Endometrium (tissue), 2 donors: ENCODE measurements at regions not wholly inside any gene's neighbourhood (a gene's known extent, or its start where the extent isn't known, plus 50 kb on each side); places are given as distances from the start of the nearest gene placed in this dataset.
"Not testable (repeated sequence)": the region's sequence is repeated elsewhere in the genome, so short reads cannot be mapped to it uniquely, and the experiment has no call there.

Source experiments
- FAIRE-seq: peaks from 2 replicates; lab custom pipeline; 2012; peaks lifted over from hg19 to GRCh38; lab: Jason Lieb, UNC
- donor health status: control.
- donor health status: control.

DNA sequence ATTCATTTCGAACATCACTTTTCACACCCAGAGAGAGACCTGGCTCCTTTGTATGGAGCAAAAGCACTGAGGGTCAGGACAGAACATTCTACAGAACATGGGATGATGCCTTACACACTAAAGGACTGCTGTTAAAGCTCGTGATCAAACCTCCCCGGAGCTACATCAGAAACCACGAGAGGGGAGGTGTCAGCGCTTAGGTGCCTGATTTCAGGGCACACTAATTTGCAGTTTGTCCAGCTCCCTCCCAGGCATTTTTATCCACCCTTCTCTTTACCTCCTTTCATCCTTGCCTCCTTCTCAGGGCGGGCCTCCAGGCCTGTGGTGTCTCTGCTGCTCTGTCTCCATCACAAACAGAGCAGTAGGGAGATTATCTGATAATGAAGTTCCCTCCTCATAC, 127.5 kb downstream of the VPREB1 start:
- no peak for FAIRE-seq

DNA sequence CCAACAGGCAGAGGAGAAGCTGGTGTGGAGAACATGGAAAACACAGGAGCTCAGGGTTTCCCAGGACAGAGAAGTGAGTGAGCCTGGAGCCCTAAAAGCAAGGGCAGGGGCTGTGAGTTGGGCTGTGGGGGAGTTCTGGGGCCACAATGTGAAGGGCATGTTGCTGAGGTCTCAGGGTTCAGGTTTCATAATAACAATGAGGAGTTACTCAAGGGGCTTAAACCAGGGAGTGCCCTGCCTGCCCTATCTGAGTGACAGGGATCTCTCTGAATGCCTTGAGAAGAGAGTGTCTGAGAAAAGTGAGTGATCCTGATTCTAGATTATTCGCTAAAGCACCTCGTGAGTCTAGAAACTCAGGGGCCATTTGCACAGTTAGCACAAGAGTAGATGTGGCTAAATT, 129.6 kb downstream of the VPREB1 start:
- FAIRE-seq, result no peak

DNA sequence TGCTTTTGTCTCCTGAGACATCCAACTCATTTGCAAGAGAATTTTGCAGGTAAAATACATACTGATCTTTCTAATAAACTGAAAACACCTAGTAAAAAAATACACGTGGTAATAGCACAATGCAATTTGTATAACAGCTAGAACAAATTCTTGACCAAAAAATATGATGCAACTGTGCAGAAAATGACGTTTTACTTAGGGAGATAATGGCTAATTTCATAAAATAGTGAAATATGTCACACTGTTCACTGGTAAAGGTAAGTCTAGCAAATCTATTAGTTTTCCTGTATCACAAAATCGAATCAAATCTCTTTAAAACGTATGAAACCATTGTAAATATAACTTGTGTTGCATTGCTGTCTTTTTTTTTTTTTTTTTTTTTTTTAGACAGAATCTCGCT, 130.0 kb downstream of the VPREB1 start:
- FAIRE-seq, result no peak

DNA sequence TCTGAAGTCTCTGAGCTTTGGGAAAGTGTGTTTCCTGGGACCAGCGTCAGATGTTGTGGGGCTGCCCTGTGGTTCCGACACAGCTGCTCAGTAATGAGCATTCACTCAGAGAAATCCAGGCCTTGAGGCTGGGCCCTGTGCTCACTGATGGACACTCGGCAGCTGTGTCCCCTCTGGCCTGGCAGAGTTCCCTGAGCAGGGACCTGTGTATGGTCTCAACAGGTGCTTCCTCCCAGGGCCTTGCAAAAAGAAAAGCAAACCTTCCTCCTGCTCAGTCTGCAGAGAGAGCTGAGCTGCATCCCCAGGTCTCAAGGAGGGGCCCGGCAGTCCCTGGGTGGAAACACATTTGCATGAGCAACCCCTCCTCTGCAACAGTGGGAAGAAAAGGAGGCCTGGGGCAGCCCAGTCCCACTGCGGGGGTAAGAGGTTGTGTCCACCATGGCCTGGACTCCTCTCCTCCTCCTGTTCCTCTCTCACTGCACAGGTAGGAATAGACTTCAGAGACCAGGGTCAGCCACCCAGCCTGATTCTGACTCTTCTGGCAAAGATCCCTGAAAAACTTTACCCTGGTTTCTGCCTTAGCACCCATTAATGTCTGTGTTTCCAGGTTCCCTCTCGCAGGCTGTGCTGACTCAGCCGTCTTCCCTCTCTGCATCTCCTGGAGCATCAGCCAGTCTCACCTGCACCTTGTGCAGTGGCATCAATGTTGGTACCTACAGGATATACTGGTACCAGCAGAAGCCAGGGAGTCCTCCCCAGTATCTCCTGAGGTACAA, 131.2 kb downstream of the VPREB1 start:
- FAIRE-seq, result no peak

DNA sequence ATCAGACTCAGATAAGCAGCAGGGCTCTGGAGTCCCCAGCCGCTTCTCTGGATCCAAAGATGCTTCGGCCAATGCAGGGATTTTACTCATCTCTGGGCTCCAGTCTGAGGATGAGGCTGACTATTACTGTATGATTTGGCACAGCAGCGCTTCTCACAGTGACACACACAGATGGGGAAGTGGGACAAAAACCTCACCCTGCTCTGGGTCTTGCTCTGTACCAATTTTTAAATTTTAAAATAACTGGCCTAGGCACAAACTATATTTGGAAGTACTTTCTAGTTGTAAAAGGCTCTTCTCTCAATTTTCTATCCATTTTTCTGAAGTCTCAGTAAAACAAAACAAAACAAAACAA, 131.7 kb downstream of the VPREB1 start:
- FAIRE-seq, result no peak

DNA sequence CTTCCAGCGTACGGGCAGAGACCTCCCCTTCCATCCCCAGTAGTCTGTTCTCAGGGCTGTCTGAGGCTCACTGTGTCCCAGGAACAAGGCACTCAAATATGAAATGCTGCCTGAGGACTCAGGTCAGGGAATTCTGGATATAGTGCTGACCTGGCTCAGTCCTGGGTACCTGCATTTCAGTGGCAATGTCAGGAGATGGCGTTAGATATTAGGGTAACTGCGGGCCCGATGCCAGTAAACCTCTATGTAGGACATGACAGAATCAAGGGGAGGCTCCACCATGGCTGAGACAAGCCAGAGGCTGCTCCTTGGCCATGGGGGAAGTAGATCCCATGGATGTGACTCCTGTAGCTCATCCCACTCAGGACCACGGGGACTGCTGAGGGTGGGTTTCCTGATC, 131.7 kb downstream of the ZNF280B start:
- not testable (repeated sequence) for FAIRE-seq

DNA sequence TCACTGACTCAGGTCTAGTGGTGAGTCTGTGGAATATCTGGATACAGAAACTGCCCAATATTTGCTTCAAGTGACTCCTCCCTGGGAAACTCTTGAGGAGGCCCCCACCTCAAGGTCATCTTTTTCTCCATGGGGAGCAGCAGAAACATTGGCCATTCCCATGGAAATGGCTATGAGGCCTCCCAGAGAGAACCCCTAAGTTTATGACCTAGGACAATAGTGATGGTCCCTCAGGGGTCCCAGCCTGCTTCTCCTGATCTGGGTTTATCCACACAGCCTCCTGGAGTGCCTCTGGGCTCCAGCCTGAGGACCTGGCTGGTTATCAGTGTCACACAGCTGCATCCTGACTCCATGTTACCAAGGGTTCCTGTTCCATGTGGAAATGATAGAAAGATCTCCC, 131.2 kb downstream of the ZNF280B start:
- no peak for FAIRE-seq

DNA sequence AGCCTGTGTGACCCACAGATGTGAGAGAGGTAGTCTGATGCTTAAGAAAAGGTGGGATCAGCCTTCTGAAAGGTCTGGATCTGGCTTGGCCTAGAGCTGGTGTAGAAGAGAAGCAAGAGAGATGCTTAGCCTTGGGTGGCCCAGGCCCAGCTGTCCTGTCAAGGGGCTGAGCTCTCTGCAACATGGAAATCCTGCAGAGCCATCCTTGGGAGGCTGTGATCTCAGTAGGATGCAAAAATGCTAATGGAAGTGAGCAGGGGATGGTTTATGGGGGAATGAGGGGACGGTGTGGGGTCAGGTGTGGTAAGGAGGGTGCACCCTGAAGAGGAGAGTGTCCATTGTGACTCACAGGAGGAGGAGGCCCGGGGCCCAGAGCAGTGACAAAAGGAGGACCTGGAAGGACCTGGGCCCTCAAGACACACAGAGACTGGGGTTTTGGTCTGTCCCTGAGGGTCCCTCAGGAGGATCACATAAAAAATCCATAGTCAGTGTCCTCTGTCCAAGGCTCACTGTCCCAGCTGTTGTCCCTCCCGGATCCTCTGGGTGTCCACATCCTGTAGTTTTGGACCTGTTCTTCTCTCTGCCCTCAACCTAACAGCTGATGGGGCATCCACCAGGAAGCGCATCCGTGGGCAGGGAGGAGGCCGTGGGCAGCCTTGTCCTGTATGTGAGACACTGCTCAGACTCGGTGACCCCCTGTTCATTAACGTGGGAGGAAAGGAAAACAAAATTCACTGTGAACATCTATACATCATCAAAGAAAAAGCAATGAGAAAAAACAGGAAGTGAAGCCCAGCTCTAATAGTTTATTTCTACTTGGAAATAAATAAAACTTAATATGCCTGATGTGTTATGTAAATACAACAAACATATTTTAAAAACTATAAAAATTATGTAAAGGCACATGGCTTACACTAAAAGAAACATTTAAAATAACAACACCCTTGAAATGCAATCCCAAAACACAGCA, 129.8 kb downstream of the ZNF280B start:
- FAIRE-seq, result no peak

DNA sequence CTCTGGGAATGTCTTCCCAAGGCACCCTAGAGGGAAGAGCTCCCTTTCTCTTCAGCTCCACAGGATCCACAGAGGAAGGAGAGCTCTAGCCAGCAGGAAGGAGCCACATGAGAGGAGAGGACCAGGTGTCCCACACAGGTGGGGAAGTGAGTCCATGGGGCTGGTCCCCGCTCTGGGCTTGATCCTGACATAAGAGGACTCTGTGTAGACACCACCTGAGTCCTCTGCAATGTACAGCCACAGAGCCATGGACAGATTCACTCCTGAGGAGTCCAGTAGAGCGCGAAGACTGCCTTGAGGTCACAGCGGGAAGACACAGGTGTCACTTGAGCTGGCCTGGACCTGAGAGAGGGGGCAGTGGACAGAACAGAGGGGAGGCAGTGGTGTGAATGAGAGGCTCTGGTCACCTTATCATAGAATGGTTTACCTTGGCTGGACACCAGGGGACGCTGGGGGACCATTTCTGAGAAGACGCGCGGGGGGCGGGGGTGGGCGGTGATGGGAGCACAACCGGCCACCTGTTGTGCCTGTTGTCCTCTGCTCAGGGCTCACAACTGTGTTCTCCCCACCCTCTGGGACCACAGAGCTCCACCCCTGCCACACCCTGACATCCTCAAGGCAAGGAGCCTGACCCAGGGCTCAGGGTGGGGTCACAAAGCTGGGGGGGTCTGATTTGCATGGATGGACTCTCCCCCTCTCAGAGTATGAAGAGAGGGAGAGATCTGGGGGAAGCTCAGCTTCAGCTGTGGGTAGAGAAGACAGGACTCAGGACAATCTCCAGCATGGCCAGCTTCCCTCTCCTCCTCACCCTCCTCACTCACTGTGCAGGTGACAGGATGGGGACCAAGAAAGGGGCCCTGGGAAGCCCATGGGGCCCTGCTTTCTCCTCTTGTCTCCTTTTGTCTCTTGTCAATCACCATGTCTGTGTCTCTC, 128.2 kb downstream of the ZNF280B start:
- no peak for FAIRE-seq

DNA sequence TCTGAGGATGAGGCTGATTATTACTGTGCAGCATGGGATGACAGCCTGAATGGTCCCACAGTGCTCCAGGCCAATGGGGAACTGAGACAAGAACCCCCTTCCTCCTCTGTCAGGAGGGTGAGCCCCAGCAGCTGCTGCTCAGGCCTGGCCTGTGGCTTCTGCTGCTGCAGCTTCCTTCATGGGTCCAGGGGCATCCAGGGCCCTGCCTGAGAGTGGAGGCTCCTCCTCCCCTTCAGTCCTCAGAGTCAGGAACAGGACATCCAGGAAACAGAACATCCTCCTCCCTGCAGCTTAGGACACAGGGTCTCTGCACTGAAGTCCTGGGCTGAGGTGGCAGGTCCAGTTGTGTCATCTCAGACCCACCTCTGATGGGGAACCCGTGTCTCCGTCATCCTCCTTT, 127.2 kb downstream of the ZNF280B start:
- not testable (repeated sequence) for FAIRE-seq

DNA sequence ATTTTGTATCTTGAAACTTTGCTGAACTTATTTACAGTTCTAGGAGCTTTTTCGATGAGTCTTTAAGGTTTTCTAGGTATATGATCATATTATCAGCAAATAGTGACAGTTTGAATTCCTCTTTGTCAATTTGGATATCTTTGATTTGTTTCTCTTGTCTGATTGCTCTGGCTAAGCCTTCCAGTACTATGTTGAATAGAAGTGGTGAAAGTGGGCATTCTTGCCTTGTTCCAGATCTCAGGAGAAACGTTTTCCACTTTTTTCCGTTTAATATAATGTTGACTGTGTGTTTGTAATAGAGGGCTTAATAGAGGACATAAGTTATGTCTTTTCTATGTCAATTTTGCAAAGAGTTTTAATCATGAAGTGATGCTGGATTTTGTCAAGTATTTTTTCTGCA, 124.3 kb downstream of the ZNF280B start:
- no peak for FAIRE-seq

DNA sequence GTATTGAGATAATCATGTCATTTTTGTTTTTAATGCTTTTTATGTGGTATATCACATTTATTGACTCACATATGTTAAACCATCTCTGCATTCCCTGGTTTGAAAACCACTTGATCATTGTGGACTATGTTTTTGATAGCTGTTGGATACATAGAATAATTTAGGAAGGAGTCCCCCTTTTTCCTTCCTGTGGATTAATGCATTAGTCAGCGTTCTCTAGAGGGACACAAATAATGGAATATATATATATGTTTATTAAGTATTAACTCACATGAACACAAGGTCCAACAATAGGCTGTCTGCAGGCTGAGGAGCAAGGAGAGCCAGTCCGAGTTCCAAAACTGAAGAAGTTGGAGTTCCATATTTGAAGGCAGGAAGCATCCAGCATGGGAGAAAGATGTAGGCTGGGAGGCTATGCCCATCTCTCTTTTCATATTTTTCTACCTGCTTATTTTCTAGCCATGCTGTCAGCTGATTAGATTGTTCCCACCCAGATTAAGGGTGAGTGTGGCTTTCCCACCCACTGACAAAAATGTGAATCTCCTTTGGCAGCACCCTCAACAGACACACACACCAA, 123.8 kb downstream of the ZNF280B start:
- no peak for FAIRE-seq

DNA sequence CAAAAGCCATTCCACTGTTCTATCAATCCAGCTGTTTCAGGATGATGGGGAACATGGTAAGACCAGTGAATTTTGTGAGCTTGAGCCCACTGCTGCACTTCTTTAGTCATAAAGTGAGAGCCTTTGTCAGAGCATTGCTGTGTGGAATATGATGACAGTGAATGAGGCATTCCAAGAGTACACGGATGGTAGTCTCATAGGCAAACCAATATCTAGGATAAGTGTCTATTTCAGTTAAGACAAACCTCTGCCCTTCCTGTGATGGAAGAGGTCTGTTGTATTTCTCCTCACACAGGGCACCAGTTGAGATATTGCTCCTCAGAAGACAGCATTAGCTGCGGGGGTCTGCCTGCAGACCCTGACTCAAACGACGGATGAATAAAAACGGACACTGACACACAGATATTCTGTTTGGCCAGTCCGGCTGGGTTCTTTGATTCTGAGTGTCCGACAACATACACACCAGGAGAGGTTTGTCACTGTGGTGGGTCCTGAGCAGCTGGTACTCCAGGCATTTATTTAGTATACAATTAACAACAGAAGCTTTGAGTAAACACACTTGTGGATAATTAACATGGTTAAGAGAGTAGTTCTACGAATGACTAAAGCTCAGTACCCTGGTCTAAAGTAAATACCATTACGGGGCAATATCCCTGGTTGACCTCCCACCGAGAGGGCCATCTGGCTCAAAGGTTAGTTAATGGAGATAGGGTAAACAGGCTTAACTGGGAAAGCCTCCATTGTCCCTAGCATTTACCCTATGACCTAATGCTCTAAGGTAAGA, 121.7 kb downstream of the ZNF280B start:
- FAIRE-seq, result no peak

DNA sequence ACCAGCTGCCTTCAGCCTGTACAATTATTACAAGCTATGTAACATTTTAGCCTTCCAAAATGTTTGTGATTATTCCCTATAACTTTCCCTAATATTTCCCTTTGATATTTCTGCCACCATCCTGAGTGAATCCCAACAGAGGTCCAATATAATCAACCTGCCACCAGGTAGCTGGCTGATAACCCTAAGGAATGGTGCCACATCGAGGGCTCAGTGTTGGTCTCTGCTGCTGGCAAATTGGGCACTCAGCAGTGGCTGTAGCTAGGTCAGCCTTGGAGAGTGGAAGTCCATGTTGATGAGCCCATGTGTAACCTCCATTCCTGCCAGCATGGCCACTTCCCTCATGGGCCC, 121.2 kb downstream of the ZNF280B start:
- FAIRE-seq, result no peak

DNA sequence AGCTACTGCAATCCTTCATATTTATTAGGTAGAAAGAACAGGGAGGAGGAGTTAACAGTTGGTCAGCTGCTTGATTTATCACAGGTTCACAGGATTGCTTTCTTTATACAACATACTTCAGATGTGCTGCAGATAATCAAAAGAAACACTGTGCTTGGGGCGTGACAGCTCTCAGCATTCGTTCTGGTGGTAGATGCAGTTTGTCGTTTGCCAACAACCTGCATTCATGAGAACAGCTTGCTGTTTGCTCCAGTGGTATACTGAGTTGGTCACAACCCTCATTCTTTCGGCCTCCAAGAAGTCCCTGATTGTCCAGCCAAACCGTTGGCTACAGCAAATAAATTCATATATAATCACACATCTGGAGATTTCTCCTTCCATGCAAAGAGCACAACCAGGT, 120.5 kb downstream of the ZNF280B start:
- FAIRE-seq, result no peak

DNA sequence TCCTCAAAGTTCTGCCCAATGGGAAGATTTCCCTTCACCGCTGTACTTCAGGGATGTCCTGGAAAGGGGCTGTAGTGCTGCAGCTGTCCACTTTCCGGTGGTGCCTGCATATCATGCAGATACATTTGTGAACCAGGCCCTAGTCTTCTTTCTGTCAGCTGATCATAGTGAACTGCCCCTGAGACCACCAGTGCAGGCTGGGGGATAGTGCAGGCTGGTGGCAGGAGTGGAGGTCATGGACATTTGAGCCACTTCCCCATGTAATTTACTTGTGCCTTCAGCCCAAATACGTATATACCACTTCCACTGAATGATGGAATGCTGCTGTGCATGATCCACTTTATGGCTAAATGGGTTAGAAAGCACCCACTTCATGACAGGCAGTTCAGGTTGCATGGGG, 120.0 kb downstream of the ZNF280B start:
- no peak for FAIRE-seq

DNA sequence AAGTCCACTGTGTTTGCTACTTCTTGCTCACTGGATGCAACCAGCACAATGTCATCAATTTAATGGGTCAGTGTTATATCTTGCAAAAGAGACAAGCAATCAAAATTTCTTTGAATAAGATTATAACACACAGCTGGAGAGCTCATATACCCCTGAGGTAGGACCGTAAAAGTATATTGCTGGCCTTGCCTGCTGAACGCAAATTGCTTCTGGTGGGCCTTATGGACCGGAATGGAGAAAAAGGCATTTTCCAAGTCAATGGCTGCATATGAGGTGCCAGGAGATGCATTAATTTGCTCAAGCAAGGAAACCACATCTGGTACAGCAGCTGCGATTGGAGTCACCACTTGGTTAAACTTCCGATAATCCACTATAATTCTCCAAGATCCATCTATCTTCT, 119.1 kb downstream of the ZNF280B start:
- FAIRE-seq, result no peak

DNA sequence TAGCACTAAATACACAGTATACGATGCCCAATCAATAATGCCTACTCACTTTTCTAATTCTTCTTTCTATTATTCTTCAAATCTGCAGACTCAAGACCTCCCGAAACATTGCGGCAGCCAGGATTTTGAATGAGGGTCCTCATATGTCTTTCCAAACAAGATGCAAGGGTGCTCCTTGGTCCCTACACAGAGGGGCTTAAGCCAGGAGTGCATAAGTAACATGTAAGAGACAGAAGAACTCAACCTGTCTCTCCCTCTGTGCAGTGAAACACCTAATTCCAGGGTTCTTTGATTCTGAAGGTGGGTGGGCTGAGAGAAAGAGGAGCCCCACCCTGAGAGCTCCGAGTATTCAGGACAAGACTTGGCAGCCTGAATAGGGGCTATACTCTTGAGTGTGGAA, 117.6 kb downstream of the ZNF280B start:
- FAIRE-seq, result no peak

DNA sequence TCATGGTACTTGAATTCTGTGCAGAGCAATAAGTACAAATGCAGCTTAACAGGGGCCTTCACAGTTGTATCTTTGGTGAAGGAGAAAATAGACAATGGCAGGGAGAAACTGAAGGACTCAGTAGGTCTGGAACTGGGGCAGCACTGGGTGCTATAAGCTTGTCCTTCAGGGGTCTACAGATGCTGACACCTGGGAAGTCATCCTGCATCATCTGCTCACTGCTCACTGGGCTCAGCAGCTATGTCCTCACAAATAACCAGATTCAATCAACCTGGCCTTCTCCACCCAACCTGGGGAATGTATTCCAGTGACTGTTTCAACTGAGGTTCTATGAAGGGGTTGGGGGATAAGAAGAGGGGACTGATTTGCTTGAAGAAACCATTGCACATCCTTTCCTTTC, 117.0 kb downstream of the ZNF280B start:
- FAIRE-seq, result no peak

DNA sequence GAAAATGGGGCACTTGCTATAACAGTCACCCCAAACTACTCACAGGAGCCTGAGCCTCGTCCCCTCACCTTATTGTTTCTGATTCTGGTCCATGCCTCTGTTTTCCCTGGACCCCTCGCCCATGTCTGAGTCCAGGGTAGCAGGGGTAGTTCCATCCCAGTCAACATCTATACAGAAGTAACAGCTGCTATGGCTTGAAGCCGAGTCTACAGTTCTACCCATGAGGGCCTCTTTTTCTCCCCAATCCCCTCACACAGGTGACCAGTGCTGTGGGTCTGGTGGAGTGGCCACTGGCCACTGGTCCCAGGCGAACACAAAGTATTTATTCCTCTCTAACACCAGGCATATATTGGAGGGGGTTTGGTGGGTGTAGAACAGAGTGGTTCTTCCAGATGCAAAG, 116.4 kb downstream of the ZNF280B start:
- no peak for FAIRE-seq

DNA sequence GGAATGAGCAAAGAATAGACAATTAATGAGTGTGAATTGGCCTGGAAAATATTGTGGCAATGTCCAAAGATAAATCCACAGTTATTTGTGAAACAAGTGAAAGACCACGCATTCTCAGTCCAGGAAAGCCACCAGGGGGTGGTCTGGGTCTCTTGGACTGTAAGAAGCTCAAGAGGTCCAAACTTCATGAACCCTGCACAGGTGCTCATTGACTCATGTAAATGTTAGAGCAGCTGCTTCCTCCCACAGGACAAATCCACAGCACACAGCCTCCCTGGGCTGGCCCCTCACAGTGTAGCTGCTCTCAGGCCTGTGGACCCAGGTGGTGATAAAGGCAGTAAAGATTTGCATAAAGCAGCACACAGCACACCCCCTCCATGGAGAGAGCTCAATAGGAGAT, 114.0 kb downstream of the ZNF280B start:
- FAIRE-seq, result no peak
